HEK293T (cell line): ENCODE measurements at regions not wholly inside any gene's neighbourhood (a gene's known extent, or its start where the extent isn't known, plus 50 kb on each side); places are given as distances from the start of the nearest gene placed in this dataset.

Experiments
- CTCF ChIA-PET: fragments of 350-600 bp; formaldehyde crosslinking; extraction: SDS; loops from one replicate; lab custom pipeline; 2021; ENCODE audit warnings: antibody characterized with exemption, inconsistent platforms; lab: Yijun Ruan, JAX
- POLR2A ChIA-PET: fragments of 350-600 bp; formaldehyde crosslinking; extraction: SDS; loops from one replicate; lab custom pipeline; 2020; ENCODE audit warnings: antibody characterized with exemption, inconsistent platforms; lab: Yijun Ruan, JAX
- DNase-seq: peaks from one replicate; pipeline ENCODE4 v3.0.0; 2012; ENCODE audit warnings: mixed read lengths; ENCODE audit errors: extremely low spot score
- ARNT ChIP-seq: fragments of 450-650 bp; IDR thresholded peaks from 2 replicates; pipeline ENCODE4 v1.6.1; 2017; ENCODE audit warnings: mild to moderate bottlenecking
- BHLHE40 ChIP-seq: fragments of 450-650 bp; IDR thresholded peaks from 2 replicates; pipeline ENCODE4 v1.6.1; 2016; ENCODE audit warnings: mild to moderate bottlenecking, moderate library complexity, borderline replicate concordance
- CTBP1 ChIP-seq: fragments of 450-650 bp; IDR thresholded peaks from 2 replicates; pipeline ENCODE4 v1.6.1; 2016; ENCODE audit warnings: borderline replicate concordance
- ELF4 ChIP-seq: fragments of 450-650 bp; IDR thresholded peaks from 2 replicates; pipeline ENCODE4 v1.6.1; 2017; ENCODE audit warnings: antibody characterized with exemption
- FOXA1 ChIP-seq: fragments of 450-650 bp; IDR thresholded peaks from 2 replicates; pipeline ENCODE4 v1.6.1; 2016; ENCODE audit warnings: mild to moderate bottlenecking
- FOXK2 ChIP-seq: fragments of 450-650 bp; IDR thresholded peaks from 2 replicates; pipeline ENCODE4 v1.6.1; 2016; ENCODE audit warnings: mild to moderate bottlenecking
- FOXM1 ChIP-seq: fragments of 450-650 bp; IDR thresholded peaks from 2 replicates; pipeline ENCODE4 v1.6.1; 2017; ENCODE audit warnings: mild to moderate bottlenecking, borderline replicate concordance
- HDGF ChIP-seq: fragments of 450-650 bp; IDR thresholded peaks from 2 replicates; pipeline ENCODE4 v1.6.1; 2017; ENCODE audit warnings: antibody characterized with exemption, borderline replicate concordance
- L3MBTL2 ChIP-seq: fragments of 450-650 bp; conservative IDR thresholded peaks from 2 replicates; pipeline ENCODE4 v1.6.1; 2016; ENCODE audit warnings: mild to moderate bottlenecking
- LEF1 ChIP-seq: fragments of 450-650 bp; IDR thresholded peaks from 2 replicates; pipeline ENCODE4 v1.6.1; 2017; ENCODE audit warnings: mild to moderate bottlenecking, borderline replicate concordance
- NFRKB ChIP-seq: fragments of 450-650 bp; IDR thresholded peaks from 2 replicates; pipeline ENCODE4 v1.6.1; 2016; ENCODE audit warnings: mild to moderate bottlenecking, moderate library complexity
- SP1 ChIP-seq: fragments of 450-650 bp; IDR thresholded peaks from 2 replicates; pipeline ENCODE4 v1.6.1; 2017
- SUZ12 ChIP-seq: fragments of 450-650 bp; IDR thresholded peaks from 2 replicates; pipeline ENCODE4 v1.6.1; 2016; ENCODE audit warnings: mild to moderate bottlenecking
- TARDBP ChIP-seq: fragments of 450-650 bp; IDR thresholded peaks from 2 replicates; pipeline ENCODE4 v1.6.1; 2016
- ZNF384 ChIP-seq: fragments of 450-650 bp; IDR thresholded peaks from 2 replicates; pipeline ENCODE4 v1.6.1; 2016
- TF ChIP-seq, protein P1 (sequence below): fragments of 450-650 bp; IDR thresholded peaks from 2 replicates; pipeline ENCODE4 v1.6.1; 2016

DNA sequence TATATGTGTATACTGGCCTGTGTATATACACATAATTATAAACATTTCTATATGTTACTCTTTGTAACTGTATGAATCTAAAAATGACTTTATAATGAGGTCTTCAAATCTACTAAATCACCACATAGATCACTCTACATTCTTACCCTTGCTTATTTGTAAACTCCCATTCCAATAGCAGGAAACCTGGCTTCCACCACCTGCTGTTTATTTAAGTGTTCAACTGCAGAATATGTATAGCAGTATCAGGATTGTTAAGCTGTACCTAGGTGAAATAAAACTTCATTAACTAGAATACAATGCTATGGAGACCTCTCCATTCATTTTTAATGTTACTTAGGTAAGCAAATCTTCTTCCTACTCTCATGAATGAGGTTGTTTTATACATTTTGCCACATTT lies 1351.1 kb upstream of the B3GALT2 start:
- POLR2A ChIA-PET, result no interaction called here
- CTCF ChIA-PET, result no interaction called here
- DNase-seq, result no peak
- no peak for TF ChIP-seq ARNT

DNA sequence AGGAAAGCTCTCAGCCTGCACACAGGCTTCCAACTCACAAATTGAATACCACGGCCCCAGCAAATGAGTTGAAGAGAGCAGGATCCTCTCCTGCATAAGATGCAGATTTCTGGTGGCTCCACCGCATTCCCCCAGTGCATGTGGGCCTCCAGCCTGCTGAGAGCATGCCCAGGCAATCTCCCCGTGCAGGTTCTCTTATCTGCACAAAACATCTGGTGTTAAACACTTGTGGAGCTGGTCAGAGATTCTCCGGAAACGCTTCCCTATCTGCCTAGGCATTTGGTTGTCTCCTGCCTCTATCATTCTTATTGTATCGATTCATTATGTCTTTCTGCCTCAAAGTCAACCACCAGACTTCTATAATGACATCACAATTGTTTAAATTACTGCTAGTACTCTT lies 1349.0 kb upstream of the B3GALT2 start:
- ChIA-PET CTCF (no interaction called here), POLR2A (no interaction called here)
- TF ChIP-seq ZNF384, result no peak
- TF ChIP-seq L3MBTL2, result no peak
- TF ChIP-seq NFRKB, result no peak
- no peak for TF ChIP-seq SP1
- TF ChIP-seq, protein P1, sequence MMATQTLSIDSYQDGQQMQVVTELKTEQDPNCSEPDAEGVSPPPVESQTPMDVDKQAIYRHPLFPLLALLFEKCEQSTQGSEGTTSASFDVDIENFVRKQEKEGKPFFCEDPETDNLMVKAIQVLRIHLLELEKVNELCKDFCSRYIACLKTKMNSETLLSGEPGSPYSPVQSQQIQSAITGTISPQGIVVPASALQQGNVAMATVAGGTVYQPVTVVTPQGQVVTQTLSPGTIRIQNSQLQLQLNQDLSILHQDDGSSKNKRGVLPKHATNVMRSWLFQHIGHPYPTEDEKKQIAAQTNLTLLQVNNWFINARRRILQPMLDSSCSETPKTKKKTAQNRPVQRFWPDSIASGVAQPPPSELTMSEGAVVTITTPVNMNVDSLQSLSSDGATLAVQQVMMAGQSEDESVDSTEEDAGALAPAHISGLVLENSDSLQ, result no peak
- TF ChIP-seq FOXA1, result no peak
- TF ChIP-seq ELF4, result no peak
- TF ChIP-seq SUZ12, result no peak
- no peak for TF ChIP-seq TARDBP
- no peak for TF ChIP-seq BHLHE40
- TF ChIP-seq FOXM1, result no peak
- no peak for TF ChIP-seq ARNT
- no peak for TF ChIP-seq HDGF
- no peak for TF ChIP-seq CTBP1
- DNase-seq, result no peak

DNA sequence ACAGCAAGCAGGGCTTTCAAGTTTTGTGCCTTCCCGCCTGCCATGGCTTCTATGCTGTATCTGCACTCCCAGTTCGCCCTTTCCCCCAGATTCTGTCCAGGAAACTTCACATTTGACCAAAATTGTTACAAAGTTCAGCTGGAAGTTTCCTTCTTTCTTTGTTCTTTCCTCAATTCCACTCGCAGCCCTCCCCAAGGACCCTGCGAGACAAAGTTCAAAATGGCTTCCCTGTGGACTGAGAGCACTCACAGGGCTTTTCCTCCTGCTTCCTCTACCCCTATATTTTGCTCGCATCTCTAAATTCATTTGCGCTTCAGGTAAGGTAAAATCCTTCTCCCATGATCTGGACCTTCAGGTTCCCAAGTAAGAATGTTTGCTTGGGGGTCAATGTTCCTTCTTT lies 1348.4 kb upstream of the B3GALT2 start:
- no peak for DNase-seq
- ChIA-PET POLR2A (no interaction called here), CTCF (no interaction called here)
- no peak for TF ChIP-seq FOXK2
- TF ChIP-seq NFRKB, result no peak
- no peak for TF ChIP-seq ARNT
- no peak for TF ChIP-seq ZNF384
- no peak for TF ChIP-seq BHLHE40
- no peak for TF ChIP-seq ELF4
- TF ChIP-seq CTBP1, result no peak
- TF ChIP-seq LEF1, result no peak
- TF ChIP-seq L3MBTL2, result no peak

DNA sequence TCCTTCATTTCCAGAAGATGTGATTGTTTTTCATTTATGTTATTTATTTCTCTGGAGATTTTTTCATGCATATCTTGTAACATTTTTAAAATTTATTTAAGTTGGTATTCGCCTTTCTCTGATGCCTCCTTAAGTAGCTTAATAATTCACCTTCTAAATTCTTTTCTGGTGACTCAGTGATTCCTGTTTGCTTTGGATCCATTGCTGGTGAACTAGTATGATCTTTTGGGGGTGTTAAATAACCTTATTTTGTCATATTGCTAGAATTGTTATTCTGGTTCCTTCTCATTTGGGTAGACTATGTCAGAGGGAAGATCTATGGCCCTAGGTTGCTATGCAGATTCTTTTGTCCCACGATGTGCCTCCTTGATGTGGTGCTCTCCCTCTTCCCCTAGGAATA lies 1347.2 kb upstream of the B3GALT2 start:
- DNase-seq, result no peak
- ChIA-PET CTCF (no interaction called here), POLR2A (no interaction called here)
- TF ChIP-seq ZNF384 (no peak), ELF4 (no peak), CTBP1 (no peak), FOXA1 (no peak), HDGF (no peak), L3MBTL2 (no peak), TARDBP (no peak), BHLHE40 (no peak)

DNA sequence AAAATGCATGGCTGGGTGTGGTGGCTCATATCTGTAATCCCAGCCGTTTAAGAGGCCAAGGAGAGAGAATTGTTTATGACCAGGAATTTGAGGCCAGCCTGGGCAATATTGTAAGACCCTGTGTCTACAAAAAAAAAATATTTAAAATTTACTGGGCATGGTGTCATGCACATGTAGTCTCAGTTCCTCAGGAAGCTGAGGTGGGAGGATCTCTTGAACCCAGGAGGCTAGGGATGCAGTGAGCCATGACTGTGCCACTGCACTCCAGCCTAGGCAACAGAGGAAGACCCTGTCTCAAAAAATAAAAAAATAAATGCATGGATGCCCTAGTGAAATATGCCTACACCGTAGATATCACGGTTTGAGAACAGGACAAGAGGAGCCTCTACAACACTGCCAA lies 1331.2 kb upstream of the B3GALT2 start:
- no peak for DNase-seq
- POLR2A ChIA-PET, result no interaction called here
- TF ChIP-seq SUZ12 (no peak), LEF1 (no peak), FOXA1 (no peak), SP1 (no peak), ZNF384 (no peak), CTBP1 (no peak), NFRKB (no peak), L3MBTL2 (no peak), FOXK2 (no peak), BHLHE40 (no peak)
- TF ChIP-seq, protein P1, result no peak
- CTCF ChIA-PET, result no interaction called here

DNA sequence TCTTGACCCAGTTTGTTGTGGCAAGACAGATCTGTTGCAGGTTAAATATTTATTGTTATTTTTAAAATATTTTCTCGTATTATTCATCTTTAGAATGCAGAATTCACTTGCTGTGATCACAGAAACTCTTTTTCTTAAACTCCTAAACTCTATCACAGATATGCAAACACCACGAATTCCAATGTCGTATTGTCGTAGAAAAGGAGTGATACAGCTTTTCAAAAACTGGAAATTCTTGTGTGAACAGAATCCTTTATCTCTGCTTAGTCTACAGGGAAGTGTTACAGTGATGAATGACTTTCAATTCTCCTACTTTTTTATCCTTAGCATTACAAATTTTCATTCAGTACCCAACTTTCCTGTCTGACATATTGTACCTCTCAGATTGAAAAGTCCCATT lies 1329.5 kb upstream of the B3GALT2 start:
- TF ChIP-seq ELF4 (no peak), SP1 (no peak), ZNF384 (no peak), NFRKB (no peak), FOXK2 (no peak), SUZ12 (no peak), TARDBP (no peak), ARNT (no peak), L3MBTL2 (no peak), BHLHE40 (no peak), FOXA1 (no peak), FOXM1 (no peak), CTBP1 (no peak)
- TF ChIP-seq, protein P1, result no peak
- no peak for DNase-seq
- ChIA-PET POLR2A (no interaction called here), CTCF (no interaction called here)

DNA sequence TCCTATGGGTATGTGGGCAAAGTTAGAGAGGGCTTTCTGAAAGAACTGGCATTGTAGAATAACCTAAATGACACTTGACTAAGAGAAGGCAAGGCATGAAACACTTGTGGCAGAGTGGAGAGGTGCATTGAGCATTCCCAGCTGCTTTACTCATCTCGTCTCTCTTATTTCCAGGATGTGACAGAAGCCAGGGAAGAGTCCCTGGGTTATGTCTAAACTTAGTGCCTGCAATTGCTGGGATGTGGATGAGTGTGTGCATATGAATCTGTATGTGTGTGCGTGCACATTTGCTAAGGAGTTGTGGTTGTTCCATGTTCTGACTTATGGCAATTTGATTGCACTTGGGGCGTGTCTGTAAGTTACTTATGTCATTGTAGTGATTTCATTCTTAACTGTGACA lies 1326.5 kb upstream of the B3GALT2 start:
- ChIA-PET CTCF (no interaction called here), POLR2A (no interaction called here)
- DNase-seq, result no peak

DNA sequence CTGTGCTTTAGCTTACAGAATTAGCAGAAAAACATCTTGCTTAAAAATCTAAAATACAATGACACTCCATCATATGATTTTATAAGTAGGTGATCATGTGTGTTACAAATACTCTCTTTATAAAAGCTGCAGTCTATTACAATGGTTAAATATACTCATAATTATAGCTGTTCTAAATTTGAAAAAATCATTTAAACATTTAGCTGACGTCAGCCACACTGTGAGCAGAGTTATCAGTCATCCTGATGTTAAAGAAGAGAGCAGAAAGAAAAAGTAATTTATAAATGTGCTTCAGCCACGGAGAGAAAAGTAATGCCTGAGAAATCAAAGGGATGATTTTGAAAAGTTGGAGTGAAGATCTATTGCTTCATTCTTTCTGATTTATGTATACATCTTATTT lies 1325.9 kb upstream of the B3GALT2 start:
- POLR2A ChIA-PET, result no interaction called here
- DNase-seq, result no peak
- CTCF ChIA-PET, result no interaction called here
- TF ChIP-seq HDGF, result no peak
- TF ChIP-seq ARNT, result no peak
- TF ChIP-seq CTBP1, result no peak
- no peak for TF ChIP-seq FOXA1
- TF ChIP-seq ELF4, result no peak
- TF ChIP-seq, protein P1, result no peak
- TF ChIP-seq FOXK2, result no peak
- TF ChIP-seq FOXM1, result no peak

More for the DNA sequence above, 1326.5 kb upstream of the B3GALT2 start:
- no peak for TF ChIP-seq FOXA1
- TF ChIP-seq ARNT, result no peak
- no peak for TF ChIP-seq SUZ12
- TF ChIP-seq FOXM1, result no peak
